ENCODE measurements at regions not wholly inside any gene's neighbourhood (a gene's known extent, or its start where the extent isn't known, plus 50 kb on each side); places are given as distances from the start of the nearest gene placed in this dataset.

GRCh38 chr11:97685695-97686094 is 1295.9 kb downstream of the JRKL start:
- TF ChIP-seq CTCF (IDR thresholded peaks at IDR 0.05; ENCODE audit: extremely low read depth in 1 of 2, insufficient read depth in 1 of 2, low read depth in 1 of 2, low read length in 2 of 2): no peak
- TF ChIP-seq POLR2A (IDR thresholded peaks at IDR 0.05; ENCODE audit: low read depth, low read length): no peak
- no peak for TF ChIP-seq EZH2 (IDR thresholded peaks at IDR 0.05; ENCODE audit: borderline replicate concordance, low read depth, low read length, severe bottlenecking)

Measured in endothelial cell of umbilical vein (primary cell).